HG02885 (cell line): ENCODE measurements at regions not wholly inside any gene's neighbourhood (a gene's known extent, or its start where the extent isn't known, plus 50 kb on each side); places are given as distances from the start of the nearest gene placed in this dataset.
A peak's percentile ranks its signal among the peaks of the same experiment; 100 is the strongest.

ENCODE experiments used
- ATAC-seq: cut with Tn5 transposase; IDR thresholded peaks from one replicate; pipeline ENCODE4 v1.9.1; 2021; ENCODE audit warnings: mild to moderate bottlenecking; ENCODE audit not compliant: unreplicated experiment, poor library complexity

- ATAC-seq: no peak
Observed at GRCh38 chr6:44656691-44657090, 269.2 kb downstream of the CDC5L start.

GRCh38 chr6:44657206-44657819 lies 269.8 kb downstream of the CDC5L start:
- no peak for ATAC-seq

- no peak for ATAC-seq
Observed at GRCh38 chr6:44658571-44658970, 271.1 kb downstream of the CDC5L start.

GRCh38 chr6:44659726-44660125 lies 272.2 kb downstream of the CDC5L start:
- no peak for ATAC-seq

- no peak for ATAC-seq
Observed at GRCh38 chr6:44660561-44661220, 273.2 kb downstream of the CDC5L start.

GRCh38 chr6:44661221-44662008 lies 273.9 kb downstream of the CDC5L start:
- no peak for ATAC-seq

- no peak for ATAC-seq
Observed at GRCh38 chr6:44662461-44663121, 275.1 kb downstream of the CDC5L start.

GRCh38 chr6:44663860-44664634 lies 276.5 kb downstream of the CDC5L start:
- ATAC-seq: no peak

GRCh38 chr6:44664716-44665115 lies 277.2 kb downstream of the CDC5L start:
- no peak for ATAC-seq

GRCh38 chr6:44665143-44665542 lies 277.6 kb downstream of the CDC5L start:
- ATAC-seq: no peak

GRCh38 chr6:44665683-44666082 lies 278.2 kb downstream of the CDC5L start:
- no peak for ATAC-seq

GRCh38 chr6:44666324-44666723 lies 278.8 kb downstream of the CDC5L start:
- ATAC-seq: no peak

GRCh38 chr6:44667226-44667625 lies 279.7 kb downstream of the CDC5L start:
- ATAC-seq: no peak

- peak; percentile 60 for ATAC-seq
Observed at GRCh38 chr6:44667668-44668390, 280.3 kb downstream of the CDC5L start.

GRCh38 chr6:44668391-44668930 lies 281.0 kb downstream of the CDC5L start:
- no peak for ATAC-seq

GRCh38 chr6:44668976-44669934 lies 281.7 kb downstream of the CDC5L start:
- no peak for ATAC-seq

- no peak for ATAC-seq
Observed at GRCh38 chr6:44670146-44670545, 282.6 kb downstream of the CDC5L start.

GRCh38 chr6:44671333-44671732 lies 283.8 kb downstream of the CDC5L start:
- no peak for ATAC-seq
